Osteoblast (primary cell): ENCODE measurements at regions not wholly inside any gene's neighbourhood (a gene's known extent, or its start where the extent isn't known, plus 50 kb on each side); places are given as distances from the start of the nearest gene placed in this dataset.

ENCODE experiments used
- DNase-seq: peaks from one replicate; pipeline ENCODE4 v3.0.0; 2011; ENCODE audit warnings: low spot score, mixed read lengths; ENCODE audit not compliant: insufficient read length; ENCODE audit errors: missing footprints
- H2AFZ ChIP-seq: 2 replicates; pipeline ENCODE4 v1.6.0; 2011; ENCODE audit warnings: mild to moderate bottlenecking, low read length
- H3K27ac ChIP-seq: 2 replicates; pipeline ENCODE4 v1.5.1; 2011; ENCODE audit warnings: mild to moderate bottlenecking, low read depth, low read length, moderate library complexity
- H3K27me3 ChIP-seq: 2 replicates; pipeline ENCODE4 v1.6.0; 2012; ENCODE audit warnings: mild to moderate bottlenecking, control low read depth, inconsistent platforms, low read length, moderate library complexity; ENCODE audit not compliant: insufficient read depth
- H3K36me3 ChIP-seq: 2 replicates; pipeline ENCODE4 v1.5.1; 2011; ENCODE audit warnings: mild to moderate bottlenecking, low read length, control low read depth, moderate library complexity; ENCODE audit not compliant: insufficient read depth
- H3K4me1 ChIP-seq: 2 replicates; pipeline ENCODE4 v1.5.1; 2011; ENCODE audit warnings: mild to moderate bottlenecking, low read length, control low read depth, moderate library complexity; ENCODE audit not compliant: insufficient read depth
- H3K4me2 ChIP-seq: 2 replicates; pipeline ENCODE4 v1.6.0; 2011; ENCODE audit warnings: mild to moderate bottlenecking, low read length; ENCODE audit not compliant: insufficient read depth
- H3K4me3 ChIP-seq: fragments of 200-600 bp; sonication (generic); 3 replicates; pipeline ENCODE4 v1.5.1; 2012; ENCODE audit warnings: mild to moderate bottlenecking, low read length, inconsistent platforms; ENCODE audit not compliant: insufficient read depth
- H3K79me2 ChIP-seq: 2 replicates; pipeline ENCODE4 v1.6.0; 2012; ENCODE audit warnings: mild to moderate bottlenecking, low read length, control low read depth, inconsistent platforms; ENCODE audit not compliant: insufficient read depth
- H3K9me3 ChIP-seq: 2 replicates; pipeline ENCODE4 v1.5.1; 2011; ENCODE audit warnings: low read depth, low read length, control low read depth
- H4K20me1 ChIP-seq: 2 replicates; pipeline ENCODE4 v1.6.0; 2012; ENCODE audit warnings: mild to moderate bottlenecking, low read length, control low read depth; ENCODE audit not compliant: insufficient read depth
- CTCF ChIP-seq: IDR thresholded peaks from 2 replicates; pipeline ENCODE4 v1.5.1; 2011; ENCODE audit warnings: mild to moderate bottlenecking, low read depth, low read length, moderate library complexity; ENCODE audit errors: extremely low read depth

- H3K4me1 ChIP-seq, result peaks cover 15% of the 10 kb centered on the region
- peaks cover 31% of the 10 kb centered on the region for H3K27me3 ChIP-seq
- H2AFZ ChIP-seq, result no peak overlapping the region
- H3K36me3 ChIP-seq, result no peaks in the 10 kb centered on the region
- no peak overlapping the region for H3K27ac ChIP-seq
- H3K9me3 ChIP-seq, result no peaks in the 10 kb centered on the region
- H3K4me3 ChIP-seq, result no peak overlapping the region
- H3K79me2 ChIP-seq, result no peaks in the 10 kb centered on the region
- H3K4me2 ChIP-seq, result no peak overlapping the region
- TF ChIP-seq CTCF, result no peak
- no peak for DNase-seq
- H4K20me1 ChIP-seq, result no peaks in the 10 kb centered on the region
These were observed 53.1 kb upstream of the VSX1 start for GRCh38 chr20:25135031-25135430.

- Histone ChIP-seq H3K79me2 (no peaks in the 10 kb centered on the region), H2AFZ (no peak overlapping the region), H3K4me3 (no peak overlapping the region), H3K27me3 (peaks cover 35% of the 10 kb centered on the region), H4K20me1 (no peaks in the 10 kb centered on the region), H3K4me2 (no peak overlapping the region), H3K36me3 (no peaks in the 10 kb centered on the region), H3K27ac (no peak overlapping the region), H3K9me3 (no peaks in the 10 kb centered on the region), H3K4me1 (peaks cover 15% of the 10 kb centered on the region)
- DNase-seq, result no peak
- TF ChIP-seq CTCF, result no peak
These were observed 54.1 kb upstream of the VSX1 start for GRCh38 chr20:25136056-25136455.

GRCh38 chr20:25136643-25137559 is 55.0 kb upstream of the VSX1 start:
- DNase-seq, result peak; percentile 97
- Histone ChIP-seq H3K9me3 (no peaks in the 10 kb centered on the region), H3K4me1 (peaks cover 15% of the 10 kb centered on the region), H3K79me2 (no peaks in the 10 kb centered on the region), H3K27me3 (peaks cover 37% of the 10 kb centered on the region), H3K27ac (no peak overlapping the region), H3K36me3 (no peaks in the 10 kb centered on the region), H4K20me1 (no peaks in the 10 kb centered on the region), H2AFZ (no peak overlapping the region), H3K4me3 (no peak overlapping the region), H3K4me2 (peak overlapping the region; percentile 11)
- no peak for TF ChIP-seq CTCF

- no peak for TF ChIP-seq CTCF
- Histone ChIP-seq H3K27ac (no peak overlapping the region), H3K4me2 (no peak overlapping the region), H3K36me3 (no peaks in the 10 kb centered on the region), H3K27me3 (peaks cover 35% of the 10 kb centered on the region), H4K20me1 (no peaks in the 10 kb centered on the region), H3K4me1 (peaks cover 15% of the 10 kb centered on the region), H3K9me3 (no peaks in the 10 kb centered on the region), H2AFZ (no peak overlapping the region), H3K4me3 (no peak overlapping the region), H3K79me2 (no peaks in the 10 kb centered on the region)
- DNase-seq, result no peak
These were observed 56.3 kb upstream of the ENTPD6 start for GRCh38 chr20:25139029-25139705.
